ENCODE measurements at regions not wholly inside any gene's neighbourhood (a gene's known extent, or its start where the extent isn't known, plus 50 kb on each side); places are given as distances from the start of the nearest gene placed in this dataset.
"Not testable (repeated sequence)": the region's sequence is repeated elsewhere in the genome, so short reads cannot be mapped to it uniquely, and the experiment has no call there.

DNA sequence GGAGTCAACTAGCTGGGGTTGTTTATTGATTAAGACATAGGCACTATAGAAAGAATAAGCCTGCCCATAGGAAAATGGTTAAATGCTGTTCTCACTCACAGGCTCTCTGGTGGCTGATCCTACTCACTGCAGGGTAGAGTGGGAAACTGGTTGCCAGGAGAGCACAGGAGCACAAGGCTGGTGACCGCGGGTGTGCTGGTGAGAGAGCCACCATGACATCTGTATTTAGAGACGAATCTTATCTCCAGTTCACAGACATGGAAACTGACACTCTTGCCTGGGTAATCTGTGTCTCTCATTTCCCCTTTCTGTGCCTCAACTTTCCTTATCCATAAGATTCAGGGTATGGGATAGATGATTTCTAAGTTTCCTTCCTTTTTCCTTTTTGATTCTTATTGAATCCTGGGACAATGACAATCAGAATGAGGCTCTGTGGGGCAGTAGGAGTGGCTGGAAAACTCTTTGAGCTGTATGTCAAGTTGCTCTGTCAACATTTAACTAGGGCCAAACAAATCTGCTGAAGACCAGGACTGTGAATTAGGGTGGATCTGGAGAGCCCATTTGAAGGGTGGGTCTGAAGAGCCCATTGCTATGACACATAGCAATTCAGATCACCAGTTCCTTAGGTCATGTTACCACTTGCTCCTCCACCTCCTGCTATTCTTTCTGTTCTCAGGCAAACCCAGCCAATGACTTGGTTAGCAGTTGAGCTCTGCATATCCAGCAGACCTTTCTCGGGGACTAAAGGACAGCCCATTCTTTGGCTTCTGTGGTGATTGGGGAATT, 286.1 kb upstream of the TBL1XR1 start:
- H3K27me3 Mint-ChIP-seq: no peaks in the 10 kb centered on the region
- H3K27ac Mint-ChIP-seq: no peak overlapping the region
- H3K4me3 Mint-ChIP-seq: no peak overlapping the region
- no peaks in the 10 kb centered on the region for H3K36me3 Mint-ChIP-seq
- peaks cover 5% of the 10 kb centered on the region for H3K9me3 Mint-ChIP-seq
- H3K4me1 Mint-ChIP-seq: peaks cover 4% of the 10 kb centered on the region

DNA sequence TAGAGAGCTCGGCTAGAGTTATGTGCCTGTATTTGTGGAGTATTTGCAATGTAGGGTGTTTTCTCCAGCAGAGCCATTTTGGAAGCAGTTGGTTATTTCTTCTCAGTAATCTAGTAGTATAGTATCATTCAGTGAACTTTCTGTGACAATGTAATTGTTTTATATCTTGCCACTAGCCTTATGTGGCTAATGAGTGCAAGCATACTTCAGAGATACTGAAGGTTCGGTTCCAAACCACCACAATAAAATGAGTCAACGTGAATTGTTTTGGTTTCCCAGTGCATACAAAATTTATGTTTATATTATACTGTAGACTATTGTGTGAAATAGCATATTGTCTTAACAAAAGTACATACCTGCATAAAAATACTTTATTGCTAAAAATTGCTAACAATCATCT, 286.9 kb upstream of the TBL1XR1 start:
- Mint-ChIP-seq H3K36me3 (no peaks in the 10 kb centered on the region), H3K4me3 (no peak overlapping the region), H3K9me3 (peaks cover 5% of the 10 kb centered on the region), H3K27me3 (no peaks in the 10 kb centered on the region), H3K27ac (no peak overlapping the region), H3K4me1 (peaks cover 13% of the 10 kb centered on the region)

DNA sequence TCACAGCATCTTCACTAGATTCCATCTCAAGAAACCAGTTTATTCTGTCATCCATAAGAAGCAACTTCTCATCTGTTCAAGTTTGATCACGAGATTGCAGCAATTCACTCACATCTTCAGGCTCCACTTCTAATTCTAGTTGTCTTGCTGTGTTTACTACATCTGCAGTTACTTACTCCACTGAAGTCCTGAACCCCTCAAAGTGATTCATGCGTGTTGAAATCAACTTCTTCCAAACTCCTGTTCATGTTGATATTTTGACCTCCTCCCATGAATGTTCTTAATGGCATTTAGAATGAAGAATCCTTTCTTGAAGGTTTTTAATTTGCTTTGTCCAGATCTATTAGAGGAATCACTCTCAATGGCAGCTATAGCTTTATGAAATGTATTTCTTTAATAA, 287.6 kb upstream of the TBL1XR1 start:
- no peaks in the 10 kb centered on the region for H3K36me3 Mint-ChIP-seq
- H3K27me3 Mint-ChIP-seq: no peaks in the 10 kb centered on the region
- H3K9me3 Mint-ChIP-seq: peaks cover 5% of the 10 kb centered on the region
- H3K4me1 Mint-ChIP-seq: peaks cover 15% of the 10 kb centered on the region
- no peak overlapping the region for H3K4me3 Mint-ChIP-seq
- no peak overlapping the region for H3K27ac Mint-ChIP-seq

DNA sequence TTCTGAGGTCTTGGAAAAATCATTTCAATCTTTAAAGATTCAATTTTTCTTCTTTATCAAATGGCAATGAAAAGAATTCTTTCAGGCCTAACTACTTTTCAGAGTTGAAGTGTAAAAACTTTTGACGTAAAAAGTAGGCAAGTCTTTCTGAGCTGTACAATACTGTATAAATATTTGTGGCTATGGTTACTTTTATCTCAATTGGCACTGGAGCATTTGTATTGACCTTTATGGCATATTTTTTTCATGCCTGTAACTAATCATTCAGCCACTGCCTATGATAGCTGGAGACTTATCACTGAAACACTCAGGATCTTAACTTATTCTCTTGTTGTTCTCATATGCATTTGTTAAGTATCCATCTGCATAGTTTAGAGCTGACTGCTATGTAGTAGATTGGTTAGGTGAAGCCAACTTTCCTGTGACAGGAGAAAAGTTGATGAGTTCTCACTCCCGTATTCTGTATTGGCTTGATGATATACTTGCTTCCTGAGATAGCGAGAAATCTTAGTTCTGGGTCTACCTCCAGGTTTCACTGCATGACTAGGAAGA, 290.4 kb upstream of the TBL1XR1 start:
- peaks cover 15% of the 10 kb centered on the region for H3K4me1 Mint-ChIP-seq
- H3K27ac Mint-ChIP-seq: no peak overlapping the region
- H3K36me3 Mint-ChIP-seq: no peaks in the 10 kb centered on the region
- H3K27me3 Mint-ChIP-seq: no peaks in the 10 kb centered on the region
- H3K9me3 Mint-ChIP-seq: peaks cover 5% of the 10 kb centered on the region
- no peak overlapping the region for H3K4me3 Mint-ChIP-seq

DNA sequence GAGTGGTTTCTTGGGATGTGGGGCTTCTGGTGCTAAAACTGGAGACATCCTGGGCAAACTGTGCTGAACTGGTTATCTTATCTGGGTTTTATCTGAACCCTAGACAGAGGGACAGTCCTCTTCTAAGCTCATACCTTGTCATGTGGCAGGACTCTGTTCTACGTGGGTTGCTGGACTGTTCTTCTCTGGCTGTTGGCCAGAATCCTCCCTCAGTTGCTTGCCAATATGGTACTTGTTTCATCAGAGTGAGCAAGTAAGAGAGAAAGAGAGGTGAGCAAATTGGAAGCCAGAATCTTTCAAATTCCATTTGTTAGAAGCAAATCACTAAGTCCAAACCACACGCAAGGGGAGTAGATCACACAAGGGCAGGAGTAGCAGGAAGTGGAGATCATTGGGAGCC, 291.5 kb upstream of the TBL1XR1 start:
- Mint-ChIP-seq H3K27ac (no peak overlapping the region), H3K4me3 (no peak overlapping the region), H3K27me3 (no peaks in the 10 kb centered on the region), H3K36me3 (no peaks in the 10 kb centered on the region), H3K9me3 (peaks cover 5% of the 10 kb centered on the region), H3K4me1 (peaks cover 15% of the 10 kb centered on the region)

DNA sequence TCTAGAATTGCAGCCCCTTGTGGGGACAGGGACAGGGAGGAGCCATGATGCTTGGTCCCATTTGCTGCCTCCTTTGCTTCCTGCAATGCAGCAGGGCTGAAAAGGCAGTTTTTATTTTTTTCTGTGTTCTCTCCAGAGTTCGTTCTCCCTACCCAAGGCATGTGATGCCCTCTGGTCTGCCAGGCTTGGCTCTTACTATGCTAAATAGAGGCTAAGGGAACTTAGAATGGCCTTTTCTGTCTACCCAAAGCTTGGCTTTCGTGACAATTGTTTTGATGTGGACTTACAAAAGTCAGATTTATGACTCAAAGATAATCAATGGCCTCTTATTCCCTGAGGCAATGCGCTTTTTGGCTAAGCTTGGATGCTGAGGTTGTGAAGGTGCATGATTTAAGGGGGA, 293.3 kb upstream of the TBL1XR1 start:
- Mint-ChIP-seq H3K27me3 (no peaks in the 10 kb centered on the region), H3K27ac (no peak overlapping the region), H3K4me1 (peaks cover 15% of the 10 kb centered on the region), H3K9me3 (peaks cover 3% of the 10 kb centered on the region), H3K4me3 (no peak overlapping the region), H3K36me3 (no peaks in the 10 kb centered on the region)

DNA sequence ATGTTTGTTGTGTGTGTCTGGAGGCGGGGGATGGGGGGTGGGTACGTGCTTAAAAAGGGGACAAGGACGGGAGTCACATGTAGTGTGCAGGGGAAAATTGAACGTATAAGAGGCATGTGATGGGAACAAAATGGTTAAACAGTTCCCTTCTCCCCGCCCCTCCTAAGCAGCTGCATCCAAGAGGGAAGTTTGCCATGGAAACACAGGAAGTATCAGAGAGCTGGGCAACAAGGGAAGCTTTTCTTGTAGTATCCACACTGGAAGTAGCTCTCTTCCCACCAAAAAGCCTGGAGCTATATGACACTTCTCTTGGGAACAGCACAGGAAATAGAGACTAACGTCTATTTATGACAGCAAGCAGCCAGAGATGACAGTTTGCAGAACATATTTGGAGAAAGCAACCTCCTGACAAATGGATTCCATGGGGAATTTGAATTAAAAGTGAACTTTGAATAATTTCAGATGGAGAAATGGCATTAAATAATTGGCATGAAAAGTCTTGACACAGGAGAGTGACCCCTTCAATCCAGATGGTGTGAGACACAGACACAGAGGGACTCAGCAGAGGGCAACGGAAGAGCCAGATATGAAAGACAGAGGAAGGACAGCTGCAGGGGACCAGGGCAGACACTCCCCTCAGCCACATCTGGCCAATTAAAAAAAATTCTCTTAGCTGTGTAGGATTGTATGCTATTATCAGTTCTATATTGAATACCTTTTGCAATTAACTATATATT, 294.2 kb upstream of the TBL1XR1 start:
- Mint-ChIP-seq H3K27me3 (no peaks in the 10 kb centered on the region), H3K27ac (no peak overlapping the region), H3K4me1 (peaks cover 15% of the 10 kb centered on the region), H3K36me3 (no peaks in the 10 kb centered on the region), H3K9me3 (peaks cover 3% of the 10 kb centered on the region), H3K4me3 (no peak overlapping the region)

DNA sequence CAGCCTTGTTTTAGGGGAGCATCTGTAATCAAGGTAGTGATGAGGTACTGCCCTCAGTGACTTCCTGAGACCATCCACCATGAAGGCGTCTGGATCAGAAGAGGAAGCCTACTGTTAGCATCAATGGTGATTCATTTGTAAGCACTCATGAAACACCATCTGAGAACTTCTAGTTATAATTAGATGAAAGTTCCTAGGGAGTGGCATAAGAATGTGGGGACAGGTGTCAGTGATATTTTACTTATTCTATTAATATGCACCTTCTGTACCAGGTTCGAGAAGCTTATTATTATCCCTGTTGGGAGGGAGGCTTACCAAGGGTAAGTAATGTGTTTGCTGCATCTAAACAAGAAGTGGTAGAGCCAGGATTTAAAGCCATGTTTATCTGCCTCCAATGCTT, 295.8 kb upstream of the TBL1XR1 start:
- no peaks in the 10 kb centered on the region for H3K36me3 Mint-ChIP-seq
- H3K27me3 Mint-ChIP-seq: no peaks in the 10 kb centered on the region
- H3K4me3 Mint-ChIP-seq: no peak overlapping the region
- H3K4me1 Mint-ChIP-seq: peaks cover 13% of the 10 kb centered on the region
- no peak overlapping the region for H3K27ac Mint-ChIP-seq
- peaks cover 3% of the 10 kb centered on the region for H3K9me3 Mint-ChIP-seq

DNA sequence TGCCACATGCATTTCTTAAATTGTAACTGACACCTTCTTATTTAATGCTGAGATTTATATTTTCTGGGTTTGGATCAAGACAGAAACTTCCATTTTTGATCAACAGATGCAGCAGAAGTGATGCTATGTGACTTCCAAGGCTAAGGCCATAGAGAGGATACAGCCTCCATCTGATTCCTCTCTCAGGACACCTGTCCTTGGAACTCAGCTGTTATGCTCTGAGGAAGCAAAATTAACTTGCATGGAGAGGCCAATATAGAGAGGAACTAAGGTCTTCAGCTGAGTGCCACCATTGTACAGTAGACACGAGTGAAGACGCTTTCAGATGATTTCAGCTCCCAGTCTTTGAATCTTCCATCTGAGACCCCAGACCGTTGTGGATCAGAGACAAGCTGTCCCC, 296.9 kb upstream of the TBL1XR1 start:
- Mint-ChIP-seq H3K27me3 (no peaks in the 10 kb centered on the region), H3K9me3 (peaks cover 3% of the 10 kb centered on the region), H3K4me1 (peaks cover 2% of the 10 kb centered on the region), H3K27ac (no peak overlapping the region), H3K36me3 (no peaks in the 10 kb centered on the region), H3K4me3 (no peak overlapping the region)

DNA sequence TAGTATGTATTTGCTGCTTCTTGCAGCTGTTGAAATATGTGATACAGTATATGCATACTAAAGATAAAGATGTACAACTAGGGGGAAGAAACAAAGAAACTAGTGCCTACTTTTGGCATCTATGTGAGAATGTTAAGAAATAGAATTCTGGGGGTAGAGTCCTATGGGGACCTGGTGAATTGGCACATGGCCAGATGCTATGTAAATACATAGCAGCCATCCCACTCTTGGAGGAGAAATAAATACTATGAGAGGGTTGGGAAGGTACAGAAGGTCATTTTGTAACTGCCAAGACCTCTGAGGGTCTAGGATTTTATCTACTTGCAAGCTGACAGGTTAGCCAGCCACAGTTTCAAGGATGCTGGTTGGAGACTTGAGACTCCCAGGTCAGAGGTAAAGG, 298.3 kb upstream of the TBL1XR1 start:
- Mint-ChIP-seq H3K4me3 (no peak overlapping the region), H3K27ac (no peak overlapping the region), H3K9me3 (peaks cover 3% of the 10 kb centered on the region), H3K4me1 (no peaks in the 10 kb centered on the region), H3K36me3 (no peaks in the 10 kb centered on the region), H3K27me3 (no peaks in the 10 kb centered on the region)

DNA sequence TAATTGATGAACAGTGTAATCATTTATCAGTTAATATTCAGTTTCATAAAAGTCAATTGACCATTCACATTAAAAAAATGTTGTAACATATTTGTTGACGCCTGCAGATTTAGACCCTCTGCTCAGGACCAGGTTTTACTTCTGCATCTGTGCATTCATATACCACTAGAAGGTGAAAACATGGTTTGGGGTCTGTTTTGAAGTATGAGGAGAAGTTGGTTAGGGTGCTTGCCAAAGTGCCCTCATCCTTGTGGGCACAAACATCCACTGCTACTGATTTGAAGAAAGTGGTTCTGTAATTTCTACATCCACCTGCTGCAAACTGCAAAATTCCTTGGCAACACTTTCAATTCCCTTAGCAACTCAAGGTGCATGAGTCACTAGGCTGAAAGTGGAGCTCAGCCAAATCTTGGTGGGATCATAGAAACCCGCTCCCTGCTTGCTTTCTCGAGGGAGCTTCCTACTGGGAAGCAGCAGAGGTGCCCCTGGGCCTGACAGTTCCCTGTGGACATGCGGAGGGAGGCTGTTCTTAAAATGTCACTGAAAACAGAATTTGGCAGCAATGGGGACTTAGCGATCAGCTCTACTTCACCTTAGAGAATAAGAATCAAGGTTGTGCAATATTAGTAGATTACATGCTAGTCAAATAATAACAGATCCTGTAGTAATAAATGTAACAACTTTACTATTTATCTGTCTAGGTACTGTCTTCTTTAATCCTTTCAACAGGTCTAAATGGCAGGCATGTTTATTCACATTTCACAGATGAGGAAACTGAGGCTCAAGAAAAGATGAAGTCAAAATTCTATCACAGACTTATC, 301.0 kb upstream of the TBL1XR1 start:
- H3K27ac Mint-ChIP-seq: no peak overlapping the region
- no peaks in the 10 kb centered on the region for H3K27me3 Mint-ChIP-seq

DNA sequence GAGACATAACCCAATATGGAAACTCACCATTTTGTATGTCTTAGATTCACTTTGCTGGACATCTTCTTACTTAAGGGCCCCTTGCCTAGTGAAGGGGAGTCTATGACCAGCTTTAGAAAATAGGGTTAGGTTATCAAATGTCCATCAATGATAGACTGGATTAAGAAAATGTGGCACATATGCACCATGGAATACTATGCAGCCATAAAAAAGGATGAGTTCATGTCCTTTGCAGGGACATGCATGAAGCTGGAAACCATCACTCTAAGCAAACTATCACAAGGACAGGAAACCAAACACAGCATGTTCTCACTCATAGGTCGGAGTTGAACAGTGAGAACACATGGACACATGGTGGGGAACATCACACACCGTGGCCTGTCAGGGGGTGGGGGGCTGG, 301.8 kb upstream of the TBL1XR1 start:
- not testable (repeated sequence) for H3K9me3 Mint-ChIP-seq, H3K27me3 Mint-ChIP-seq, H3K36me3 Mint-ChIP-seq, H3K27ac Mint-ChIP-seq, H3K4me3 Mint-ChIP-seq, H3K4me1 Mint-ChIP-seq

More for the DNA sequence above, 301.0 kb upstream of the TBL1XR1 start:
- H3K4me1 Mint-ChIP-seq: no peaks in the 10 kb centered on the region
- H3K36me3 Mint-ChIP-seq: no peaks in the 10 kb centered on the region
- no peak overlapping the region for H3K4me3 Mint-ChIP-seq
- peaks cover 3% of the 10 kb centered on the region for H3K9me3 Mint-ChIP-seq

DNA sequence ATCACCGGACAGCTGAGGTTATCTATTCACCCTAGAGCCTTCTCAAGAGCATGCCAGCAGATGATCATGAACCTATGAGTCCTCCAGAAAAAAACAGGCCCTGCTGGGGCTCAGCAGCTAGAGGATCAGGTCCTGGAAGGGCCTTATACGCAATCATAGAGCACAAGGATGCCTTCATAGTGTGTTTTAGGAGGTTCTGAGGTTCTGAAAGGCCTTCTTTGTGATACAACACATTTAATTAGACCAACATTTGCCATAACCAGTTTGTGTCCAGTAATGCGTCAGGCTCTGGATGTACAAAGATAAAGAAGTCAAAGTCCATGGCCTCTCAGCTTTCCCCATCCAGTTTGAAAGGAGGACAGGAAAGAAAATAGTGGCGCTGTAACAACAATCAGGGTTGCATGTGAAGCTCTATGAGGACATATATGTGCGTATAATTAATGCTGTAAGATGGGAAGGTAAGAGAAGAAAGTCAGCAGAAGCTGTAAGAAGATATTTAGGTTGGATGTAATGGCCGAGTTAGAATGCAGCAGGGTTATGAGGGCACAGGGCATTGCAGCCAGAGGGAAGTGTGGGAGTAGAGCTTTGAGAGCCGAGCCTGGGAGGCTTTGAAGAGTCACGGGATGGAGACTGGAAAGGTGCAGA, 302.6 kb upstream of the TBL1XR1 start:
- H3K27me3 Mint-ChIP-seq: no peaks in the 10 kb centered on the region
- no peak overlapping the region for H3K27ac Mint-ChIP-seq
- no peaks in the 10 kb centered on the region for H3K4me1 Mint-ChIP-seq
- H3K9me3 Mint-ChIP-seq: no peaks in the 10 kb centered on the region
- H3K36me3 Mint-ChIP-seq: no peaks in the 10 kb centered on the region
- no peak overlapping the region for H3K4me3 Mint-ChIP-seq

DNA sequence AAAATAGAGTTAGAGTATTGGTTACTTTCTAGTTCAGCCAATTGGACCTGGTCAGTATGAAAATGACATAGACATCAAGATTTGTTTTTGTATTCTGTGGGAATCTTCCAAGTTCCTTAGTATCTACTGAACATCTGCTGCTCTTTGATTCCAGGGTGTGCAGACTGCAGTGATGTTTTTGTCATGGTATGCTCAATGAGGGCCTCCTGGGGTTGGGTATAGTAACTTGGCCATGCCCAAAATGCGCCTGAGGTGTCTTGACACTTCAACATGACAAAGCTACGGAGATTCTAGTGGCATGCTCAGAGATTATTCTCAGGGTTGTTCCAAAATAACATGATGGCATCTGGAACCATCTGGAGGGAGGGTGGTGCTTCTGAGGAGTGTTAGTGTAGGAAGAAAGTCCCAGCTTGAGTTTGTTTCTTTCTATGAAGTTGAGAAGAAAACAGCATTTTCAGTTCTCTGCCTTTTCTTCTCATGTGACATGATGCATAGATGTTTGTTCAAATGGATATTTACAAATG, 313.5 kb upstream of the TBL1XR1 start:
- Mint-ChIP-seq H3K4me1 (no peaks in the 10 kb centered on the region), H3K9me3 (peaks cover 5% of the 10 kb centered on the region), H3K4me3 (no peak overlapping the region), H3K27ac (no peak overlapping the region), H3K27me3 (no peaks in the 10 kb centered on the region), H3K36me3 (peaks cover 5% of the 10 kb centered on the region)

Data from activated naive CD4-positive, alpha-beta T cell treated with anti-CD3 and anti-CD28 coated beads, Interleukin-2, amount 50 U/mL, for 24 hours (primary cell).